ENCODE measurements at regions not wholly inside any gene's neighbourhood (a gene's known extent, or its start where the extent isn't known, plus 50 kb on each side); places are given as distances from the start of the nearest gene placed in this dataset.

DNA sequence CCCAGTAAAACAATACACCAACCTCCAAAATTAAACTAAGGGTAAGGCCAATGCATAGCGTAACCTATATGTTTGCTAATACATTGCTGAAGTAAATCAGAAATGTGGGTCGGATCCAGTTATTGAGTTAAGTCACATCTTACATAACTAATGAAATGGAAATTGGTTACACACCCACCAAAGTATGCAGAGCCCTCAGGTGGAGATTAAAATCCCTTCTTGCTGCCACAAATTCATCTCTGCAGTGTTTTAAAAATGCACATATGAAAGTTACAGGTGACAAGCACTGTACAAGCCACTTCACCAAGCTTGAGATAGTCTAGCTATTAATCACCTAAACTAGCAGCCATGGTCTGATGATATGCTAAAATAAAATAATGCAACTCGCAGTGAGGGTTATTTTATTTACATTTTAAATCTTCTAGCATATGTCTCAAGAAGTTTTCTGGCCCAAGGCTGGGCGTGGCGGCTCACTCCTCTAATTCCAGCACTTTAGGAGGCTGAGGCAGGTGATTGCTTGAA is 130.6 kb downstream of the AQP9 start:
- DNase-seq: no peak
- ATAC-seq: no peak
- Histone ChIP-seq H3K4me1 (no peaks in the 10 kb centered on the region), H3K36me3 (ENCODE audit: insufficient read depth in 1 of 2, low read depth in 1 of 2) (no peaks in the 10 kb centered on the region), H3K9me3 (peaks cover 11% of the 10 kb centered on the region), H3K27ac (no peak overlapping the region), H3K27me3 (ENCODE audit: insufficient read depth in 3 of 3, low read length in 2 of 3) (no peaks in the 10 kb centered on the region), H3K4me3 (no peak overlapping the region)
- WGBS, 3 donors: 87 to 96% (median 92%) methylated on average over 5 of the region's 5 CpGs
- intact Hi-C loops (cut with DNase I): loop anchor here in 1 of 2 donors (10.0 kb wide), 1 partner anchor 356 kb away; no protein-coding TSS in a partner anchor
- TF ChIP-seq, protein P1, sequence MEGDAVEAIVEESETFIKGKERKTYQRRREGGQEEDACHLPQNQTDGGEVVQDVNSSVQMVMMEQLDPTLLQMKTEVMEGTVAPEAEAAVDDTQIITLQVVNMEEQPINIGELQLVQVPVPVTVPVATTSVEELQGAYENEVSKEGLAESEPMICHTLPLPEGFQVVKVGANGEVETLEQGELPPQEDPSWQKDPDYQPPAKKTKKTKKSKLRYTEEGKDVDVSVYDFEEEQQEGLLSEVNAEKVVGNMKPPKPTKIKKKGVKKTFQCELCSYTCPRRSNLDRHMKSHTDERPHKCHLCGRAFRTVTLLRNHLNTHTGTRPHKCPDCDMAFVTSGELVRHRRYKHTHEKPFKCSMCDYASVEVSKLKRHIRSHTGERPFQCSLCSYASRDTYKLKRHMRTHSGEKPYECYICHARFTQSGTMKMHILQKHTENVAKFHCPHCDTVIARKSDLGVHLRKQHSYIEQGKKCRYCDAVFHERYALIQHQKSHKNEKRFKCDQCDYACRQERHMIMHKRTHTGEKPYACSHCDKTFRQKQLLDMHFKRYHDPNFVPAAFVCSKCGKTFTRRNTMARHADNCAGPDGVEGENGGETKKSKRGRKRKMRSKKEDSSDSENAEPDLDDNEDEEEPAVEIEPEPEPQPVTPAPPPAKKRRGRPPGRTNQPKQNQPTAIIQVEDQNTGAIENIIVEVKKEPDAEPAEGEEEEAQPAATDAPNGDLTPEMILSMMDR (IDR thresholded peaks at IDR 0.05): no peak

DNA sequence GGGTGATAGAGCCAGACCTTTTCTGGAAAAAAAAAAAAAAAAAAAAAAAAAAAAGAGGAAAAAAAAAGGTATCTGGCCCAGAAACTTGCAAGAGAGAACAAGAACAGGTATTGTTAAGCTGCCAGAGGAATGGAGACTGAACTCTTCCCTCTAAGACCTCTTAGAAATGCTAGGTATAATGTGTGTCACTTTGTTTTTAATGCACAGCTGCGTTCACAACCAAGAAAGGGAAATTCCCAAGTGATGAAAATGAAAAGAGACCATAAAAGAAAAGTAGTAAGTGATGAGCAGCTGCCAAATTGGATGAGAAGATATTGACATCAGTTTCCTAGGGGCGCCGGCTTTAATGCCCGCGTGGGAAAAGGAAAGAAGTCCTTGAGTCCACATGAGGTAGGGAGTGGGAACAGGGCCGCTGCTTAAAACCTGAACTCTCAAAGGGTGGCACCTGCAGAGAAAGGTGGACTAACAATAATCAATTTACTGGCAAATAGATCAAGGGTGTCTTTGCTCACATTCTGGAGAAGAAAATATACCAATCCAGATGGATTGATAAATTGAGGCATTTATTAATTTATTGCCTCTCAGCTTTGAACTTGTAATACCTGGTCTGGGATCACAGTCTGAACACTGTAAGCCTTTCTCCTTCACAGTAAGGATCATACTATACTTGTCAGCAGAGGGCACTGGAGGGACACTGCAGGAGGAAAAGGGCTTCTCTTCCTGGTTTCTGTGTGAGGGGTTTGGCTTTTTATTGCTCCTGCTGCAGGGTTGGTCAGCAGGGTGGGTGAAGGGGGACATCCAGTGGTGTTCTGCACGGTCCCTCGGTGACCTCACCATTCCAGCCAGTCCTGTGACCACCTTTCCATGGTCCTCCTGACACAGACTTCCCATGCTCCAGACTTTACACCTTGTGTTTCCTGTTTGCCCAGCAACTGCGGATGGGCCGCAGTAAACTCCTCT is 131.6 kb downstream of the AQP9 start:
- 50 to 54% (median 54%) methylated on average over 10 of the region's 10 CpGs for WGBS, 3 donors
- H3K36me3 ChIP-seq (ENCODE audit: insufficient read depth in 1 of 2, low read depth in 1 of 2): no peaks in the 10 kb centered on the region
- peak; percentile 70 to 93 (median 86) for ATAC-seq
- no peaks in the 10 kb centered on the region for H3K27me3 ChIP-seq (ENCODE audit: insufficient read depth in 3 of 3, low read length in 2 of 3)
- intact Hi-C loops (cut with DNase I): loop anchor here (10.0 kb wide), 2 partner anchors 45 to 355 kb away; no protein-coding TSS in a partner anchor
- no peak for DNase-seq
- H3K27ac ChIP-seq: no peak overlapping the region
- peaks cover 11% of the 10 kb centered on the region for H3K9me3 ChIP-seq
- TF ChIP-seq, protein P1 (IDR thresholded peaks at IDR 0.05): peak; percentile 63
- no peak overlapping the region for H3K4me3 ChIP-seq
- no peaks in the 10 kb centered on the region for H3K4me1 ChIP-seq

DNA sequence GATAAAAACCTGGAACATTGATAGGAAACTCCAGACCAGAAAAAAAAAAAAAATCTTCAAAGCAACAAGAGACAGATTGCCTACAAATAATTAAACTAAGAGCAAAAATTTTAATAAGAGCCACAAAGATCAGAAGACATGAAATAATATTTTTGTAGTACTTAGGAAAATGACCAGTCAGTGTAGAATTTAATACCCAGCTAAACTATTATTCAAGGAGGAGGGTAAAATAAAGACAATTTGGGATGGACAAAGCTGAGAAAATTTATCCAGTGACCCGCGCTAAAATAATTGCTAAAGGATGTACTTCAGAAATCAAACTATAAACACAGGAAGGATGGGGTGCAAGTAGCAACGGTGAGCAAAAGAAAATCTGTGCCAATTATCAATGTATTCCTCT is 133.2 kb downstream of the AQP9 start:
- Histone ChIP-seq H3K4me3 (no peak overlapping the region), H3K27me3 (ENCODE audit: insufficient read depth in 3 of 3, low read length in 2 of 3) (no peaks in the 10 kb centered on the region), H3K27ac (no peak overlapping the region), H3K9me3 (peaks cover 11% of the 10 kb centered on the region), H3K36me3 (ENCODE audit: insufficient read depth in 1 of 2, low read depth in 1 of 2) (no peaks in the 10 kb centered on the region), H3K4me1 (no peaks in the 10 kb centered on the region)
- ATAC-seq (no peak), DNase-seq (no peak)
- TF ChIP-seq, protein P1 (IDR thresholded peaks at IDR 0.05): no peak
- WGBS, 3 donors: 90 to 97% (median 90%) methylated on average over 3 of the region's 3 CpGs
- intact Hi-C loops (cut with DNase I): loop anchor here in 1 of 2 donors (10.0 kb wide), 1 partner anchor 47 kb away; no protein-coding TSS in a partner anchor

DNA sequence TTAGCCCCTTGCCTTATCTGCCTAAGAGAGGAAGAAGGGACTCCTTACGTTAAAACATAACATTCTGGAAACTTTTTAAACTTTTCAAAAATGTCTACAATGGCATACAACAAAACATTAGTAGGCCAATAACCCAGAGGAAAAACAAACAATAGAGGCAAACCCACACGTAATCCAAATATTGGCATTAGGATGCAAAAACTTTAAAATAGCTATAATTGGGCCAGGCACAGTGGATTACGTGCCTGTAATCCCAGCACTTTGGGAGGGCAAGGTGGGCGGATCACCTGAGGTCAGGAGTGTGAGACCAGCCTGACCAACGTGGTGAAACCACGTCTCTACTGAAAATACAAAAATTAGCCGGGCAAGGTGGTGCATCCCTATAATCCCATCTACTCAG is 134.9 kb downstream of the AQP9 start:
- whole genome bisulfite sequencing, 3 donors: 96 to 99% (median 98%) methylated on average over 7 of the region's 7 CpGs

More for the DNA sequence above, 134.9 kb downstream of the AQP9 start:
- DNase-seq: no peak
- Histone ChIP-seq H3K9me3 (peaks cover 11% of the 10 kb centered on the region), H3K27me3 (ENCODE audit: insufficient read depth in 3 of 3, low read length in 2 of 3) (no peaks in the 10 kb centered on the region), H3K36me3 (ENCODE audit: insufficient read depth in 1 of 2, low read depth in 1 of 2) (no peaks in the 10 kb centered on the region), H3K27ac (no peak overlapping the region), H3K4me1 (no peaks in the 10 kb centered on the region), H3K4me3 (no peak overlapping the region)
- intact Hi-C loops (cut with DNase I): loop anchor here in 1 of 2 donors (10.0 kb wide), 1 partner anchor 48 kb away; no protein-coding TSS in a partner anchor
- no peak for ATAC-seq
- TF ChIP-seq, protein P1 (IDR thresholded peaks at IDR 0.05): no peak

All from psoas muscle (tissue), 7 donors.